PC-3 (cell line): ENCODE measurements at regions not wholly inside any gene's neighbourhood (a gene's known extent, or its start where the extent isn't known, plus 50 kb on each side); places are given as distances from the start of the nearest gene placed in this dataset.

Experiments used
- CTCF ChIP-seq: fragments of 300-600 bp; sonication (generic); conservative IDR thresholded peaks from 2 replicates; pipeline ENCODE4 v1.5.1; 2017; ENCODE audit warnings: antibody characterized with exemption, low read depth, mild to moderate bottlenecking, low read length
- EZH2 ChIP-seq: fragments of 300-600 bp; sonication (generic); IDR thresholded peaks from one replicate; pipeline ENCODE4 v1.6.1; 2017; ENCODE audit warnings: antibody characterized with exemption, mild to moderate bottlenecking, low read length; ENCODE audit not compliant: unreplicated experiment
- EZH2phosphoT487 ChIP-seq: fragments of 300-600 bp; sonication (generic); IDR thresholded peaks from 2 replicates; pipeline ENCODE4 v1.6.1; 2018; ENCODE audit warnings: mild to moderate bottlenecking, antibody characterized with exemption, low read length, borderline replicate concordance

GRCh38 chr14:87060405-87060804 is 932.6 kb downstream of the GALC start:
- TF ChIP-seq CTCF (no peak), EZH2 (no peak), EZH2phosphoT487 (no peak)
